GM23248 (cell line): ENCODE measurements at regions not wholly inside any gene's neighbourhood (a gene's known extent, or its start where the extent isn't known, plus 50 kb on each side); places are given as distances from the start of the nearest gene placed in this dataset.

Experiments
- DNase-seq: peaks from one replicate; pipeline ENCODE4 v3.0.0-alpha.2; 2015
- H2AFZ ChIP-seq: fragments of 200-600 bp; sonication (generic); 2 replicates; pipeline ENCODE4 v1.6.1; 2016; ENCODE audit warnings: antibody characterized with exemption
- H3F3A ChIP-seq: fragments of 200-600 bp; sonication (generic); 2 replicates; pipeline ENCODE4 v1.6.1; 2016; ENCODE audit warnings: mild to moderate bottlenecking, antibody characterized with exemption, mixed run types; ENCODE audit not compliant: insufficient read depth
- H3K27ac ChIP-seq: fragments of 200-600 bp; sonication (generic); 2 replicates; pipeline ENCODE4 v1.5.1; 2016; ENCODE audit warnings: mild to moderate bottlenecking
- H3K27me3 ChIP-seq: fragments of 200-600 bp; sonication (generic); replicated peaks from 2 replicates; pipeline ENCODE4 v1.6.1; 2016; ENCODE audit warnings: mild to moderate bottlenecking; ENCODE audit not compliant: insufficient read depth
- H3K36me3 ChIP-seq: fragments of 200-600 bp; sonication (generic); 2 replicates; pipeline ENCODE4 v1.6.1; 2016; ENCODE audit warnings: low read depth, mild to moderate bottlenecking
- H3K4me1 ChIP-seq: fragments of 200-600 bp; sonication (generic); 2 replicates; pipeline ENCODE4 v1.6.1; 2016; ENCODE audit warnings: mild to moderate bottlenecking; ENCODE audit not compliant: insufficient read depth
- H3K4me2 ChIP-seq: fragments of 200-600 bp; sonication (generic); one replicate; pipeline ENCODE4 v1.6.1; 2016; ENCODE audit warnings: mild to moderate bottlenecking; ENCODE audit not compliant: unreplicated experiment
- H3K4me3 ChIP-seq: fragments of 200-600 bp; sonication (generic); 2 replicates; pipeline ENCODE4 v1.5.1; 2016; ENCODE audit warnings: mild to moderate bottlenecking
- H3K79me2 ChIP-seq: fragments of 200-600 bp; sonication (generic); 2 replicates; pipeline ENCODE4 v1.6.1; 2016; ENCODE audit warnings: mild to moderate bottlenecking; ENCODE audit not compliant: insufficient read depth
- H3K9ac ChIP-seq: fragments of 200-600 bp; sonication (generic); 2 replicates; pipeline ENCODE4 v1.6.1; 2016; ENCODE audit warnings: mild to moderate bottlenecking
- H3K9me2 ChIP-seq: fragments of 200-600 bp; sonication (generic); 2 replicates; pipeline ENCODE4 v1.6.1; 2016; ENCODE audit warnings: mixed run types, mild to moderate bottlenecking, moderate library complexity; ENCODE audit not compliant: insufficient read depth
- H3K9me3 ChIP-seq: fragments of 200-600 bp; sonication (generic); one replicate; pipeline ENCODE4 v1.6.1; 2017; ENCODE audit warnings: low read depth
- H4K20me1 ChIP-seq: fragments of 200-600 bp; sonication (generic); 2 replicates; pipeline ENCODE4 v1.6.0; 2016; ENCODE audit not compliant: insufficient read depth
- EZH2 ChIP-seq: fragments of 200-600 bp; sonication (generic); IDR thresholded peaks from 2 replicates; pipeline ENCODE4 v1.6.1; 2018; ENCODE audit warnings: antibody characterized with exemption, mild to moderate bottlenecking; ENCODE audit not compliant: insufficient read depth, poor library complexity, severe bottlenecking
- EZH2phosphoT487 ChIP-seq: fragments of 200-600 bp; sonication (generic); IDR thresholded peaks from 2 replicates; pipeline ENCODE4 v1.6.1; 2018; ENCODE audit warnings: antibody characterized with exemption, moderate library complexity, mild to moderate bottlenecking, low read depth; ENCODE audit not compliant: insufficient read depth
- WGBS, 2 experiments: methylation state at CpG; one replicate each; pipeline ENCODE4 v1.1.6; 2015 to 2017; ENCODE audit warnings: low lambda C conversion rate in 2 of 2, low coverage in 1 of 2; ENCODE audit errors: missing lambda C conversion rate in 2 of 2; 5-methylcytosine and 5-hydroxymethylcytosine counted together
- in situ Hi-C: fragments of 300-500 bp; cut with MboI; formaldehyde crosslinking; loops from 2 replicates; pipeline ENCODE4 v1.15.0; 2020

DNA sequence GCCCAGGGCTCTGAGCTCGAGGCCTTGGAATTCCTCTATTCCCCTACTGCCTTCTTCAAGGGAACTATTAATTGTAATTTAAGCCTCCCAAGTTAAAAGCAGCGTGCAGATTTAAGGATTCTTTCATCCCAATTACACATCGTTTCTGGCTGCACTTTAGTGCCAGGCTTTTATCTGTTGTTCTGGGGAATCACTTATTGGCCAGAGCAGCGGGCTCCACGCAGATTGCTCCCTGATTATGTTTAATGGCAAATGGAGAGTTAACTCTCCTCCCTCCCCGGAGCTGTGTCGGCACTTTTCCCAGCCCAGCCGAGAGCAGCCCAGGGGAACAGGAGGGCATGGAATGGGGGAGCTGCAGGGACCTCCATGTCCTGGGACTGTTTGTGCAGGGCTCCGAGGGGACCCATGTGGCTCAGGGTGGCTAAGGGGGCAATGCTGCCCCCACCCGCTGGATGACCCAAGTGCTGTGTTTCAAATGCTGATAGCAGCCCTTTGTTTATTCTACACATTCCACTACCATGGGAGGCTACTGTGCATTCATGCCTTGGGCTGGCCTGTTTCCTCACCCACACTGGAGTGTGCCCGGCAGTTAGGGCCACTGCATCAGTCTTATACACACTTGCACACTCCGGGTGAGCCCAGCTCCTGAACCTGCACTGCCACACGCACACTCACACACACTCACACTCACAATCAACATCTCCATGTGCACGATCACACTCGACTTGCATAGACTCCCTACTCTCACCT is 93.3 kb upstream of the POU3F1 start:
- TF ChIP-seq EZH2 = no peak
- no peak for TF ChIP-seq EZH2phosphoT487
- H3K9me3 ChIP-seq = no peaks in the 10 kb centered on the region
- DNase-seq = no peak
- 17 to 25% methylated on average over 14 to 15 of the region's 15 CpGs for WGBS, 2 experiments
- peaks cover 46% of the 10 kb centered on the region for H3K27me3 ChIP-seq
- no peaks in the 10 kb centered on the region for H4K20me1 ChIP-seq
- no peaks in the 10 kb centered on the region for H3K9me2 ChIP-seq
- in situ Hi-C loops = no loop called here
- no peak overlapping the region for H3K9ac ChIP-seq
- peaks cover 10% of the 10 kb centered on the region; the same call in 1 of the 2 replicates for H3K4me1 ChIP-seq
- no peak overlapping the region for H3K27ac ChIP-seq
- H3K4me2 ChIP-seq = no peak overlapping the region
- no peaks in the 10 kb centered on the region for H3K36me3 ChIP-seq
- H3K4me3 ChIP-seq = no peak overlapping the region
- H3K79me2 ChIP-seq = no peaks in the 10 kb centered on the region
- peaks cover 6% of the 10 kb centered on the region; the same call in 1 of the 2 replicates for H3F3A ChIP-seq
- no peak overlapping the region for H2AFZ ChIP-seq

DNA sequence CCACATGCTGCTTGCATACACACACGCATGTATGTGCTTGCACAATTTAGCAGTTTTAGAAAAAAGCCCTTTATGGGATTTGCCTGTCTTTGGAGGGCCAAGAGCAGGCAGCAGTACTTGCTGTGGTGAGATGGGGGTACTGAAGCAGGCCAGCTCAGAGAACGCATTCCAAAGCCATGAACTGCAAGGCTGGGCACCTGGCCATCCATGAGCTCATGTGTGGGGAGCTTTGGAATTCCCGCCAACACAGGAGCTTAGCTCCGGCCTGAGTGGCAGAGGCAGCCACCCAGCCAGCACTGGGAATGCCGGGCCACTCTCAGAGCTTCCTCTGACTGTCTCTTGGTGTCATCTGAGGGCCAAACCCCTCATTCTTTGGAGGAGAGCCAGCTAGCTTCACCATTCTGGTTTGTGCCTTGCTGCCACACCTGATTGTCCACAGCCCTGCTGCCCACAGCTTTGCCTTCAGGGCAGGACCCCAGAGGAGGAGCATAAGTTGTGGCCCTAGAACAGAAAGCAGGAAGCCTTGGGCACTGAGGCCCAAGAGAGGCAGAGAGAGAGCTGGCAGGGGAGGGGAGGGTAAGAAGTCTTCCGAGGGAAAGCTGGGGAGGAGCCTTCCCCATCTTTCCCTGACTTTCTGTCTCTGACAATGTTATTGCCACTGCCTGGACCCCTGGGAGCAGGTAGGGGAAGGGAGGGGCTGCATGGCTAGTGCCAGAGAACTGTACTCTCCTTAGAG is 92.1 kb upstream of the POU3F1 start:
- no peak for TF ChIP-seq EZH2
- no peak for TF ChIP-seq EZH2phosphoT487
- Histone ChIP-seq H3K9me2 (no peaks in the 10 kb centered on the region), H3K27ac (no peak overlapping the region), H4K20me1 (no peaks in the 10 kb centered on the region), H3K9ac (no peak overlapping the region), H3K4me1 (peaks cover 10% of the 10 kb centered on the region; the same call in 1 of the 2 replicates), H3K36me3 (no peaks in the 10 kb centered on the region), H3F3A (peaks cover 6% of the 10 kb centered on the region; the same call in 1 of the 2 replicates), H3K9me3 (no peaks in the 10 kb centered on the region), H3K27me3 (peaks cover 50% of the 10 kb centered on the region), H2AFZ (0 out of 2 replicates have a peak overlapping the region, but pooled peaks have one; percentile 36), H3K4me3 (no peak overlapping the region), H3K79me2 (no peaks in the 10 kb centered on the region), H3K4me2 (peak overlapping the region; percentile 35)
- WGBS, 2 experiments = 0 to 1% methylated on average over 6 of the region's 6 CpGs
- in situ Hi-C loops = no loop called here
- peak; percentile 99 for DNase-seq

DNA sequence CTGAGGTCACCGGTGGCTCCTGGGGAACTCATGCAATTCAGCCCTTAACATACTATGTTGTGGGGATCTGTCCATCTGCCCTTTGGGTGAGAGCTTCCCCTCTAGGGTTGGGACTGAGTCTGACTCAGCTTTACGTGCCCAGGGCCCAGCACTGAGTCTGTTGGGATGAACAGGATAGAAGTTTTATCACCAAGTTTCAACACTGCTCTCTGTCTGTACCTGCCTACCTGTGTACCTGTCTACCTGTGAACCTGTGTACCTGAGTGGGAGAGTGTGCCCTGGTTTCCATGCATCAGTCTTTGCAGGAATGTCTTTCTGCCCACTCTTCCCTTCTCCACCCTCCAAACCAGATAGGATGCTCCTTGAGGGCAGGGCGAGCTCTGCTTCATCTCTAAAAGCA is 90.6 kb upstream of the POU3F1 start:
- Histone ChIP-seq H3K4me1 (peaks cover 10% of the 10 kb centered on the region; the same call in 1 of the 2 replicates), H2AFZ (no peak overlapping the region), H3K36me3 (no peaks in the 10 kb centered on the region), H3K4me2 (no peak overlapping the region), H3K9ac (no peak overlapping the region), H3K27ac (no peak overlapping the region), H3K9me2 (no peaks in the 10 kb centered on the region), H3K4me3 (no peak overlapping the region), H3K79me2 (no peaks in the 10 kb centered on the region), H4K20me1 (no peaks in the 10 kb centered on the region), H3K9me3 (no peaks in the 10 kb centered on the region), H3F3A (peaks cover 6% of the 10 kb centered on the region; the same call in 1 of the 2 replicates), H3K27me3 (peaks cover 39% of the 10 kb centered on the region)
- DNase-seq = no peak
- WGBS, 2 experiments = 77 to 78% methylated on average over 3 of the region's 3 CpGs
- in situ Hi-C loops = no loop called here
- TF ChIP-seq EZH2 (no peak), EZH2phosphoT487 (no peak)

DNA sequence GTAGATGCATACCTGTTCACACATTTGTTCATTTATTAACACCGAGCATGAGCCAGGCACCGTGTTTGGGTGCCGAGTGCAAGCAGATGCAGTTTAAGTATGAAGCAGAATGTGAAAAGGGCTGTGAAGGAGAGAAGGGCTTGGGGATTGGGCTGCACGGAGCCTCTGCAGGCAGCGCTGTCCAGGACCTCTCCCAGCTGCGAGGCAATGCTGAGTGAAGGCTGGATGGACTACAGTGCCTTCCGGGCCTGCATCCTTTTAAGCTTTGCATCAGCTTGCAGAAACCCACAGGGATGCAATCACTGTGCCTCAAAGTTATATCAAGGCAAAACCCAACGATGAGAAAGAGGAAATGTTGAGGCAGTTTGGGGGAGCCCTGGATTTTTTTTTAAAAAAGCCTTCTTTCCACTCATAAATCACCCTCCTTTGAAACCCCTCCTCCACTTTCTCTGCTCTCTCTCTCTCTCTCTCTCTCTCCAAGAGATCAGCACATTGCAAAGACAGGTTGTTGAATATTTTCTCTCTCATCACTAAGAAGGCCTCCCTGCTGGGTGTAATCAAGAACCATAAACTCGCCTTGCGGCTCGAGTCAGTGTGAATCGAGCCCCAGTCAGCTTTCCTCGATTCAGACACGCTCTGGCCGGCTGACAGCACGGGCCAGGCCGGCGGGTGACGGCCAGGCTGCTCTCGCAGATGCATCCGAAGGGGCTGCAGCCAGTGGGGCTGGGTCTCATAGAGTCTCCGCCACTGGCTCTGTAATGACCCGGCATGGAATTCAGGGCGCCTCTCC is 89.2 kb upstream of the POU3F1 start:
- H3F3A ChIP-seq = peaks cover 6% of the 10 kb centered on the region; the same call in 1 of the 2 replicates
- peak; percentile 26 for DNase-seq
- no peaks in the 10 kb centered on the region for H3K9me2 ChIP-seq
- no peak overlapping the region for H3K4me2 ChIP-seq
- no peak overlapping the region for H3K27ac ChIP-seq
- H3K27me3 ChIP-seq = peaks cover 25% of the 10 kb centered on the region
- no peak overlapping the region for H2AFZ ChIP-seq
- no peak overlapping the region for H3K4me3 ChIP-seq
- no peaks in the 10 kb centered on the region for H3K9me3 ChIP-seq
- 14 to 19% methylated on average over 23 to 24 of the region's 24 CpGs for WGBS, 2 experiments
- no peak overlapping the region for H3K9ac ChIP-seq
- in situ Hi-C loops = no loop called here
- H3K36me3 ChIP-seq = no peaks in the 10 kb centered on the region
- H3K4me1 ChIP-seq = peaks cover 11% of the 10 kb centered on the region
- no peaks in the 10 kb centered on the region for H3K79me2 ChIP-seq
- TF ChIP-seq EZH2 (no peak), EZH2phosphoT487 (no peak)
- H4K20me1 ChIP-seq = no peaks in the 10 kb centered on the region
